ENCODE measurements at regions not wholly inside any gene's neighbourhood (a gene's known extent, or its start where the extent isn't known, plus 50 kb on each side); places are given as distances from the start of the nearest gene placed in this dataset.

DNA sequence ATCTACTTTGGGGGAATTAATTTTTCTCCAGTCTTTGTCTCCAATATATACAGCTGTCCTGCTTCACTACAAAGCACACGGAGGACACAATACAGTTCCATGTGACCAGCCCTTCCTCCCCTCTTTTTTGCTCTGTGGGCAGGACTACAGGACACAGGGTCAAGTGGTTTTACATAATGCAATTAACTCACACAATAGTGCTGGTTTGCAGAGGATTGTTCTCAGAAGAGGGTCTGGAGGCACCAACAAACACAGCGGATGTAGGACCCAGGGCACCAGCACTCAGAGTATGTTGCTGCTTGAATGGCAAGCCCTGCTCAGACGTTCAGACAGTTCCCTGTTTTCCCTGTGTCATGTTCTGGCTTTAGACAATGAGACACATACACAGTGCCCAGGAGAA lies 52.0 kb upstream of the NPTX2 start:
- in situ Hi-C loops (cut with MboI; ENCODE audit: low sequenced_read_pairs) = no loop called here
- H3K4me3 ChIP-seq = no peak overlapping the region
- H3K4me1 ChIP-seq = no peaks in the 10 kb centered on the region
- no peaks in the 10 kb centered on the region for H3K27me3 ChIP-seq (ENCODE audit: low read depth)
- H3K9me3 ChIP-seq = no peaks in the 10 kb centered on the region
- H3K36me3 ChIP-seq (replicated peaks) = no peaks in the 10 kb centered on the region
- no peak for DNase-seq (ENCODE audit: low spot score in 2 of 2)

DNA sequence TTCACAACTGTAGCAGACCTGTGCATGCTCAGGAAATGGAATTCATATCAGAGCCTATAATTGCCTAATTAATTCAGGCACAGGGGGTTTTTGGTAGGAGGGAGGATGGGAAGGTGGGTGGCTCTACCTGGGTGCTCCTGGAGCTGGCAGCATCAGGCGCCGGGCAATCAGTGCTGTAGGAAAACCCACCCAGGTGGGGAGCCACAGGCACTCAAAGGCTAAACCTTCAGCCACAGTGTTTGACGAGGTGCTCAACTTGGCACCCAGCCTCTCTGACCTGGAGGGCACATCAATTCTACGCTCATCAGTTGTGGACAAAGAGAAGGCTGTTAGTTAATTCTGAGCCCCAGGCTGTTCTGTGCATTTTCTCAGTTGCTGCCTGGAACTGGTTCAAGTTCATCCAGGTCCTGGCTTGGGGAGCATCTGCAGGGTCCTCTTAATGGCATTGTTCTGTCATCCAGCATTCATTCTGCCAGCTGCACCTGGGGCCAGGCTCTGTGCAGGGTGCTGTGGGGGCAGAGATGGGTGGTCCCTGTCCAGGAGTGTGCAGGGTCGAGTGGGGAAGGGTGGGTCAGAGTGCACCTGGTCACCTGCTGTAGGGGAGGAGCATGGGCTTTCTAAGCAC lies 54.1 kb upstream of the NPTX2 start:
- in situ Hi-C loops (cut with MboI; ENCODE audit: low sequenced_read_pairs) = no loop called here
- DNase-seq (ENCODE audit: low spot score in 2 of 2) = no peak

DNA sequence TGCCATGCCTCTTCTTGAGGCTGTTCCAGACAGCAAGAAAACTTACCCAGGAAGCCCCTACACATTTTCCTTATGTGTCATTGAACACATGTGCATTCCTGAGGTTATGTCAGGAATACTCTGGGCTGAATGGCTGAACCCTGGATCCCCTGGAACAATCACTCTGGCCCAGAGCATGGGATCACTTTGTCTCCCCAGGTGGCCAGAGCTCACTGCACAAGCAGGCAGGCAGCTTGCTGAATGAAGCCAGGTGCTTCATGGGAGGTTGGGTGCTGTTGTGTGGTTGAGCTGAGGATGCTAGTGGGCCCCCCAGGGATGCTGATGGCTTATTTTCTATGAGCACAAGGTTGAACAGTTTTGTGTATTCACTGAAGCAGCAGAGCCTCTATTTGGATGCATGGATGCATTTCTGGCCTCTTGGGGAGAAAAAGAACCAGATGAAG lies 54.7 kb upstream of the NPTX2 start:
- Histone ChIP-seq H3K36me3 (replicated peaks) (no peaks in the 10 kb centered on the region), H3K4me3 (no peak overlapping the region), H3K4me1 (no peaks in the 10 kb centered on the region), H3K9me3 (no peaks in the 10 kb centered on the region), H3K27me3 (ENCODE audit: low read depth) (no peaks in the 10 kb centered on the region)
- DNase-seq (ENCODE audit: low spot score in 2 of 2) = no peak
- in situ Hi-C loops (cut with MboI; ENCODE audit: low sequenced_read_pairs) = no loop called here

More for the DNA sequence above, 54.1 kb upstream of the NPTX2 start:
- Histone ChIP-seq H3K36me3 (replicated peaks) (no peaks in the 10 kb centered on the region), H3K4me1 (no peaks in the 10 kb centered on the region), H3K4me3 (no peak overlapping the region), H3K9me3 (no peaks in the 10 kb centered on the region), H3K27me3 (ENCODE audit: low read depth) (no peaks in the 10 kb centered on the region)

DNA sequence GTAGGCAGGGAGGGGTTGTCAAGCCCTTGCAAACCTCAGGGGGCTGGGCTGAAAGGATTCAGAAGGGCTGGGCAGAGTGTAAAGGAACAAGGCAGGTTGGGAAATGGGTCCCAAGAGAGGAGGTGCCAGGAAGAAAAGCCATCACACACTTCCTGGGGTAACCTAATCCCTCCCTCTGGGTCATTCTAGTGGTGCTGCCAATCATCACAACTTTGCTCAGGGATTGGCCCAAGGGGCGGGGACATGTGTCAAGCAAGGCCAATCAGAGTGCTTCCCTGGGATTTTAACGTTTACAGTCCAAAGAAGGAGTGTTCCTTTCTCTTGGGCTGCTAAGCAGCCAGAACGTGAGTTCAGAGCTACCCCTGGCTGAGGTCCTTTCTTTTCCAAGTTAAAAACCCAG lies 57.1 kb upstream of the NPTX2 start:
- in situ Hi-C loops (cut with MboI; ENCODE audit: low sequenced_read_pairs) = no loop called here
- peak; percentile 4 to 22 for DNase-seq (ENCODE audit: low spot score in 2 of 2)
- H3K4me1 ChIP-seq = no peaks in the 10 kb centered on the region
- H3K4me3 ChIP-seq = no peak overlapping the region
- H3K27me3 ChIP-seq (ENCODE audit: low read depth) = no peaks in the 10 kb centered on the region
- no peaks in the 10 kb centered on the region for H3K9me3 ChIP-seq
- no peaks in the 10 kb centered on the region for H3K36me3 ChIP-seq (replicated peaks)

DNA sequence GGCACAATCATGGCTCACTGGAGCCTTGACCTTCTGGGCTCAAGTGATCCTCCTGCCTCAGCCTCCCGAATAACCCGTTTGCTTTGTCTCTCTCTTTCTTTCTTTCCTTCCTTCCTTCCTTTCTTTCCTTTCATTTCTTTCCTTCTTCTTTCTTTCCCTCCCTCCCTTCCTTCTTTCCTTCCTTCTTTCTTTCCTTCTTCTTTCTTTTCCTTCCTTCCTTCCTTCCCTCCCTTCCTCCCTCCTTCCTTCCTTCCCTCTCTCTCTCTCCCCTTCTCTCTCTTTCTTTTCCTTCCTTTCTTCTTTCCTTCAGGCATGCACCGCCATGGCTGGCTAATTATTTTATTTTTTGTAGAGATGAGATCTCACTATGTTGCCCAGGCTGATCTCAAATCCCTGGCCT lies 57.9 kb upstream of the NPTX2 start:
- in situ Hi-C loops (cut with MboI; ENCODE audit: low sequenced_read_pairs) = no loop called here
- H3K4me3 ChIP-seq = no peak overlapping the region
- no peaks in the 10 kb centered on the region for H3K4me1 ChIP-seq

DNA sequence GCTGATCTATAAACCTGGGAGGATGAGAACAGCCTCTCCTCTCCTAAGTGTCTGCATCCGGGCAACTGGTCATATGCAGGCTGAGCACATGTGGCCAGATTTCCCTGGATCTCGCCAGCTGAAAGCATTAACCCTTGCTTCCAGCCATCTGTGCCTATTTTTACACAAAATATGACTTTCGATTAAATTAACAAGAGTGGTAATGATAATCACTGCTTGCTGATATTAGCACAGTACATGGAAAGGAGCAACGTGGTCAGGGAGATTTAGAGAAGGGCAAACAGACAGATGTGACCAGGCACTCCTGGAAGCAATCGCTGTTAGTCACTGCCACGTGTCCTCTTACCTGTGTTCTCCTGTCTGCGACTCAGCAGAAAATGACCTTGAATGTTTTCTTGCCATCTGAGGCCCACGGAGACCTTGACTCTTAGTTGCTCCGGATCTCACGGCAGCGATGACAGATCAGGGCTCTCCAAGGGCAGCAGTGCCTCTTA lies 59.5 kb upstream of the NPTX2 start:
- Histone ChIP-seq H3K27me3 (ENCODE audit: low read depth) (no peaks in the 10 kb centered on the region), H3K4me1 (no peaks in the 10 kb centered on the region), H3K9me3 (no peaks in the 10 kb centered on the region), H3K36me3 (replicated peaks) (no peaks in the 10 kb centered on the region), H3K4me3 (no peak overlapping the region)
- DNase-seq (ENCODE audit: low spot score in 2 of 2) = no peak
- in situ Hi-C loops (cut with MboI; ENCODE audit: low sequenced_read_pairs) = no loop called here

More for the DNA sequence above, 57.9 kb upstream of the NPTX2 start:
- DNase-seq (ENCODE audit: low spot score in 2 of 2) = no peak
- Histone ChIP-seq H3K27me3 (ENCODE audit: low read depth) (no peaks in the 10 kb centered on the region), H3K9me3 (no peaks in the 10 kb centered on the region), H3K36me3 (replicated peaks) (no peaks in the 10 kb centered on the region)

DNA sequence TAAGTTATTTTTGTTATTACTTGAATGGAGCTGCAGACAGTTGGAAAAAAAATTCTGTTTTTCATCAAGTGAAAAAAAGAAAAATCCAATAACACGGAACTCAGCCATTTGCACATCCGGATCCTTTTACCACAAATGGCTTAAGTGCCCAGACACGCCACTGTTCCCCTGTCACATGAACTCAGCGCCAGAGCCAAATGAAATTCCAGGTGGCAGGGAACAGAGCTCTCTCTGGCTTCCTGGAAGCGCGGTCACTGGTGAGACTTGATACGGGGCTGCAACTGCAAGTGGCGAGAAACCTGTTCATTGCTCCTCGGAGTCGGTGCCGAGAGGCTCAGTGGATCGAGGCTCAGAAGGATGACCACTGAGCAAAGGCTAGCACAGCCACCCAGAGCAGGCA lies 60.8 kb upstream of the NPTX2 start:
- H3K36me3 ChIP-seq (replicated peaks) = no peaks in the 10 kb centered on the region
- H3K4me1 ChIP-seq = no peaks in the 10 kb centered on the region
- in situ Hi-C loops (cut with MboI; ENCODE audit: low sequenced_read_pairs) = no loop called here
- H3K27me3 ChIP-seq (ENCODE audit: low read depth) = no peaks in the 10 kb centered on the region
- no peak overlapping the region for H3K4me3 ChIP-seq
- no peak for DNase-seq (ENCODE audit: low spot score in 2 of 2)
- no peaks in the 10 kb centered on the region for H3K9me3 ChIP-seq

DNA sequence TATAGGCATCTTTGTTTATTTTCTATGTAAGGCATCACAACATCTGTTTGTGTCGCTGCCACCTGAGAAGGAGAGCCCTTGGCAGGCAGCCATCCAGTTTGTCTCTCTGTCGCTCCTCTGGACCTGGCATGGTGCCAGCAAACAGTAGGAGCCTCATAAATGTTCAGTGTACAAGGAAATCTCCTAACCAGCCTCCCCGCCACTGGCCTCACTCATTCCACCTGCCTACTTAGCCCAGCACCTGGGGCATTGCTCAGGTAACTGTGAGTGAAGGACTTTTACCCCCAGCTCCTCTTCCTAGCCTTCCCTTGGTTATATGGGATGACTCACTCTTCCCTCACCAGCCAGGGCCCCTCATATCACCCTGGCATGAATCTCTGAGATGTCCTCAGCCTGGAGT lies 61.7 kb upstream of the NPTX2 start:
- no peaks in the 10 kb centered on the region for H3K4me1 ChIP-seq
- no peak for DNase-seq (ENCODE audit: low spot score in 2 of 2)
- in situ Hi-C loops (cut with MboI; ENCODE audit: low sequenced_read_pairs) = no loop called here
- no peaks in the 10 kb centered on the region for H3K36me3 ChIP-seq (replicated peaks)
- H3K9me3 ChIP-seq = no peaks in the 10 kb centered on the region
- H3K4me3 ChIP-seq = no peak overlapping the region
- no peaks in the 10 kb centered on the region for H3K27me3 ChIP-seq (ENCODE audit: low read depth)

DNA sequence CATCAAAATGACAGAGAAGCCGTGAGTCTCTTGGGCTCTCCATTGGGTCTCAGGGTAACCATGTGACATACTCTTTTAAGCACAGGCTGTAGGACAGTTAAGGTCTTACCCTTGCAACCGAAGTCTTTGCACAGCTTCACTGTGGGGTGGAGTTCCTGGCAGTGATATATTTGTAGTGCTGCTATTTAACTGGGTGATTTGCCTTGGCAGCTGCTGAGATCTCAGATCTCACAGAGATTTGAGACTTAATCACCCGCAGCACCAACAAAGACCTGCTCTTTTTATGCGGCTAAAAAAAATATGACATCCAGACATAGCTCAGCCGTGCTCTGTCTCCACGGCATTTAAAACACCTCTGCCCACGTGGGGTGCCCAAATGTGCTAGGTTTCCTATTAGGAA lies 63.4 kb upstream of the NPTX2 start:
- no peaks in the 10 kb centered on the region for H3K4me1 ChIP-seq
- H3K27me3 ChIP-seq (ENCODE audit: low read depth) = no peaks in the 10 kb centered on the region
- H3K4me3 ChIP-seq = no peak overlapping the region
- H3K9me3 ChIP-seq = no peaks in the 10 kb centered on the region
- in situ Hi-C loops (cut with MboI; ENCODE audit: low sequenced_read_pairs) = no loop called here
- no peaks in the 10 kb centered on the region for H3K36me3 ChIP-seq (replicated peaks)
- no peak for DNase-seq (ENCODE audit: low spot score in 2 of 2)

DNA sequence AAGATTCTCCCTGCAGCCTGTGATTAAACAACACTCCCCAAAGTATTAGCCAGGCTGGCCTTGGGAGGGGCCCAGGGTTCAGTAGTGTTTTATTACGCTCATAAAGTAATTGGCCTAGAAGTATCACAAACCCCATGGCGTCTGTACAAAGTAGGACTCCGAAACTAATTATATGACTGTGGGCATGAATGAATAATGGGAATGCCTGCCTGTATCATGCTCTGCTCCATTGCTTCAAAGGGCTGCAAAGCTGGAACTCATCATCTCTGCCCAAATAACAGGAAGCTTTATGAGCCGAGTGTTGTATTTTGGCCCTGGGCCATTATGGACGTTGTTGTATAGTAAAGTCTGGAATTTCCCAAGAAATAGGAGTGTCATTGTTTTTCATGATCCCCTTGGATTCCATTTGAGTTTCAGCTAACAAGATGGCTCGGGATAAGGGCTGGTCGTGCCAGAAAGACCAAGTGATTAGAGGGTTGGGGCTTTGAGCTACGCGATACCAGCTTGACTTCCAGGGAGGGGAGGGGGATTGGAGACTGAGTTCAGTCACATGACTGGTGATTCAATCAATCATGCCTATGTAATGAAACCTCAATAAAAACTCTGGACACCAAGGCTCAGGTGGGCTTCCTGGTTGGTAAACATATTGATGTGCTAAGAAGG lies 65.3 kb upstream of the NPTX2 start:
- Histone ChIP-seq H3K27me3 (ENCODE audit: low read depth) (no peaks in the 10 kb centered on the region), H3K9me3 (no peaks in the 10 kb centered on the region), H3K36me3 (replicated peaks) (no peaks in the 10 kb centered on the region), H3K4me1 (no peaks in the 10 kb centered on the region), H3K4me3 (no peak overlapping the region)
- DNase-seq (ENCODE audit: low spot score in 2 of 2) = no peak
- in situ Hi-C loops (cut with MboI; ENCODE audit: low sequenced_read_pairs) = no loop called here

DNA sequence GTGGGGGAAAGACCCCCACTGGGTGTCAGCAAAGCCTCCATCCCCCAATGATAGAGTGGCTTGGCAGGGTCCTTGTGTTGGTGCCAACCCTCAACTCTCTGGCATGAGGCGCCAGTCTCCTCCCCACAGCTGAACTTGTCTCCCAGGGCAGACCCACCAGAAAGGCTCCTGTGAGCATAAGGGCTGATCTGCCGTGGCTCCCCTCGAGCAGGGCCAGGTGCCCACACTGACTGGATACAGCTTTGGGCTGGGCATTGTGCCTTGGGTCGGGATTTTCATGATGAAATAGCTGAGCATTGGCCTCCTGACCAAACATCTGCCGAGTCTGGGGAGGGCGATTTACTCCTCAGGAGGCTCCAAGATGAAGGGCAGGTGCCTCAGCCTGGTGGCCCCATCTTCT lies 68.1 kb upstream of the NPTX2 start:
- no peak for DNase-seq (ENCODE audit: low spot score in 2 of 2)
- H3K4me3 ChIP-seq = no peak overlapping the region
- no peaks in the 10 kb centered on the region for H3K4me1 ChIP-seq
- in situ Hi-C loops (cut with MboI; ENCODE audit: low sequenced_read_pairs) = no loop called here
- H3K36me3 ChIP-seq (replicated peaks) = no peaks in the 10 kb centered on the region
- H3K9me3 ChIP-seq = no peaks in the 10 kb centered on the region
- H3K27me3 ChIP-seq (ENCODE audit: low read depth) = no peaks in the 10 kb centered on the region

DNA sequence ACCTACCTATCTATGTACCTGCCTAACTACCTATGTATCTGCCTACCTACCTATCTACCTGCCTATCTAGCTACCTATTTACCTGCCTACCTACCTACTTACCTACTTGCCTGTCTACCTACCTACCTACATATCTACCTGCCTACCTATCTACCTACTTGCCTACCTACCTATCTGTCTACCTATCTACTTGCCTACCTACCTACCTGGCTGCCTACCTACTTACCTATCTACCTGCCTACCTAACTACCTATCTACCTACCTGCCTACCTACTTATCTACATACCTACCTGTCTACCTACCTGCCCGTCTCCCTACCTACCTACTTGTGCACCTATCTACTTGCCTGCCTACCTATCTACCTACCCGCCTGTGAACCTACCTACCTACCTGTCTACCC lies 68.7 kb upstream of the NPTX2 start:
- no peak for DNase-seq (ENCODE audit: low spot score in 2 of 2)
- Histone ChIP-seq H3K4me3 (no peak overlapping the region), H3K27me3 (ENCODE audit: low read depth) (no peaks in the 10 kb centered on the region), H3K9me3 (no peaks in the 10 kb centered on the region), H3K4me1 (no peaks in the 10 kb centered on the region), H3K36me3 (replicated peaks) (no peaks in the 10 kb centered on the region)
- in situ Hi-C loops (cut with MboI; ENCODE audit: low sequenced_read_pairs) = no loop called here

DNA sequence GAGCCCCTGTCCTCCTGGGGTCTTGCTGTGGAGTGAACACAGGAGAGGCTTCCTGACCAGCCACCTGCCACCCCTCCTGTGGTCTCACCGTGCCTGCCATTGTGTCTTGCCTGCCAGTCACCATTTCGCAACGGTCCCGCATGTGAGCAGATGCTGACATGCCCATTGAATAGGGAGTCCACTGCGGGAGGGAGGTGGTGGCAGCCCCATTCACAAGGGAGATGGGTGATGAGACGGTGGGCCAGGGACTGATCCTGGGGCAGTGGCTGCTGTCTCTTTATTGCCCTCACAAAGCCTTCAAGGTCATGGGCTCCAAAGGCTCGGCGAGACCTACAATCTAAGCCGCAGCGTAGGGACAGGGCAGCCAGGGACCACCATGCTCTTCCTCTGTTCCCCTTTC lies 76.0 kb upstream of the NPTX2 start:
- H3K36me3 ChIP-seq (replicated peaks) = no peaks in the 10 kb centered on the region
- in situ Hi-C loops (cut with MboI; ENCODE audit: low sequenced_read_pairs) = no loop called here
- H3K4me3 ChIP-seq = no peak overlapping the region
- H3K4me1 ChIP-seq = no peaks in the 10 kb centered on the region
- no peak for DNase-seq (ENCODE audit: low spot score in 2 of 2)
- no peaks in the 10 kb centered on the region for H3K9me3 ChIP-seq
- H3K27me3 ChIP-seq (ENCODE audit: low read depth) = no peaks in the 10 kb centered on the region

DNA sequence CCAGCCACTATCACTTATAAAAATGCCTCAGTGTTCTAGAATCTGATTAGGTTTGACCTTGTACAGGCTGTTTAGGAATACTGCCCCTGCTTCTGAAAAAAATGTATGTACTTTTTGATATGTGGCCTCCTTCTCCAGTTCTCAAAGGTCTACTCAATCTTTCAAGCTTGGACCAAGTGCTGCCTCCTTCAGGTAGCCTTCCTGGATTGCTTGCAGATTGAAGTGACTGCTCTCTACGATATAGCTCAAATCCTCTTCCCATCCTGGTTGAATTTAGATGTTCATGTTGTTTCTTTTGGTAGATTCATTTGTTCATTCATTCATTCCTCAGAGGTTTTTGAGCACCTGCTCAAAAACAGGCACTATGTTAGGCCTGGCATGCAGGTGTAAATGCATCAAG lies 77.2 kb upstream of the NPTX2 start:
- in situ Hi-C loops (cut with MboI; ENCODE audit: low sequenced_read_pairs) = no loop called here
- DNase-seq (ENCODE audit: low spot score in 2 of 2) = no peak
- no peaks in the 10 kb centered on the region for H3K27me3 ChIP-seq (ENCODE audit: low read depth)
- no peaks in the 10 kb centered on the region for H3K4me1 ChIP-seq
- H3K4me3 ChIP-seq = no peak overlapping the region
- H3K36me3 ChIP-seq (replicated peaks) = no peaks in the 10 kb centered on the region
- H3K9me3 ChIP-seq = no peaks in the 10 kb centered on the region

DNA sequence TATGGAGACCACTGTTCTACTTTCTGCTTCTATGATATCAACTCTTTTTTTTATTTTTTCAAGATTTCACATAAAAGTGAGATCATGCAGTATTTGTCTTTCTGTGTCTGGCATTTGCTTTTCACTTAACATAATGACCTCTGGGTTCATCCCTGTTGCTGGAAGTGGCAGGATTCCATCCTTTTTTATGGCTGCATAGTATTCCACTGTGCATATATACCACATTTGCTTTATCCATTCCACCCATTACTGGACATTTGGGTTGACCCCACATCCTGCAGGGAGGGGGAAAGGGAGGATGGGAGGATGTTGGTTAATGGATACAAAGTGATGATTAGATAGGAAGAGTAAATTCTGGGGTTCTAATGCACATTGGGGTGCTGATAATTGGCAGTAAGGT lies 80.3 kb upstream of the NPTX2 start:
- in situ Hi-C loops (cut with MboI; ENCODE audit: low sequenced_read_pairs) = no loop called here

More for the DNA sequence above, 80.3 kb upstream of the NPTX2 start:
- Histone ChIP-seq H3K36me3 (replicated peaks) (no peaks in the 10 kb centered on the region), H3K27me3 (ENCODE audit: low read depth) (no peaks in the 10 kb centered on the region), H3K9me3 (no peaks in the 10 kb centered on the region), H3K4me3 (no peak overlapping the region), H3K4me1 (no peaks in the 10 kb centered on the region)
- DNase-seq (ENCODE audit: low spot score in 2 of 2) = no peak
